OCI-LY3 (cell line): ENCODE measurements at regions not wholly inside any gene's neighbourhood (a gene's known extent, or its start where the extent isn't known, plus 50 kb on each side); places are given as distances from the start of the nearest gene placed in this dataset.

Source experiments
- EZH2phosphoT487 ChIP-seq: fragments of 200-600 bp; shearing (Covaris generic); IDR thresholded peaks from 2 replicates; pipeline ENCODE4 v1.6.1; 2018; ENCODE audit warnings: antibody characterized with exemption, mixed run types, low read depth
- TF ChIP-seq, protein P1 (sequence below): fragments of 200-600, 300-600 bp; sonication (generic); IDR thresholded peaks from 2 replicates; pipeline ENCODE4 v1.5.1; 2014; ENCODE audit warnings: antibody characterized with exemption, low read length, low read depth

DNA sequence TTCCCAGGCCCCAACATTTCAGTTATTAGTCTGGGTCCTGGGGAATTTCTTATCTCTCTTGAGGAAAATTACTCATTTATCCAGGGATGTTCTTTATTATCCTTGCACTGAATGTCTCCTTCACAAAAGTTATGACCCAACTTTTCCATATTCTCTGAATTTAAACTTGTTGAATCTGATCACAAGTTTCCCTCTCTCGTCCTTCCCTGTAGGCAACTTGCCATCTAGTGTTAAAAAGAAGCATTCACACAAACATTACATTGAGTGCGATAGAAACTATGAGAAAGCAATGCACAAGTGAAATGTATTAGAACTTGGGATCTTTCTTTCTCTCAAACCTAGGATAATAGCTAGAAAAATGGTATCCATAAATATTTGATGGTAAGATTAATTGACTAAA is 608.4 kb downstream of the FSCB start:
- TF ChIP-seq, protein P1, sequence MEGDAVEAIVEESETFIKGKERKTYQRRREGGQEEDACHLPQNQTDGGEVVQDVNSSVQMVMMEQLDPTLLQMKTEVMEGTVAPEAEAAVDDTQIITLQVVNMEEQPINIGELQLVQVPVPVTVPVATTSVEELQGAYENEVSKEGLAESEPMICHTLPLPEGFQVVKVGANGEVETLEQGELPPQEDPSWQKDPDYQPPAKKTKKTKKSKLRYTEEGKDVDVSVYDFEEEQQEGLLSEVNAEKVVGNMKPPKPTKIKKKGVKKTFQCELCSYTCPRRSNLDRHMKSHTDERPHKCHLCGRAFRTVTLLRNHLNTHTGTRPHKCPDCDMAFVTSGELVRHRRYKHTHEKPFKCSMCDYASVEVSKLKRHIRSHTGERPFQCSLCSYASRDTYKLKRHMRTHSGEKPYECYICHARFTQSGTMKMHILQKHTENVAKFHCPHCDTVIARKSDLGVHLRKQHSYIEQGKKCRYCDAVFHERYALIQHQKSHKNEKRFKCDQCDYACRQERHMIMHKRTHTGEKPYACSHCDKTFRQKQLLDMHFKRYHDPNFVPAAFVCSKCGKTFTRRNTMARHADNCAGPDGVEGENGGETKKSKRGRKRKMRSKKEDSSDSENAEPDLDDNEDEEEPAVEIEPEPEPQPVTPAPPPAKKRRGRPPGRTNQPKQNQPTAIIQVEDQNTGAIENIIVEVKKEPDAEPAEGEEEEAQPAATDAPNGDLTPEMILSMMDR: peak; percentile 52
- no peak for TF ChIP-seq EZH2phosphoT487
